Fibroblast of lung (primary cell): ENCODE measurements at regions not wholly inside any gene's neighbourhood (a gene's known extent, or its start where the extent isn't known, plus 50 kb on each side); places are given as distances from the start of the nearest gene placed in this dataset.

Source experiments
- DNase-seq, 2 donors: peaks; one replicate each; pipeline versions ENCODE4 v3.0.0 to v3.0.0-alpha.2; 2010; ENCODE audit warnings: low read depth in 2 of 2
- H2AFZ ChIP-seq: 2 replicates; pipeline ENCODE4 v1.5.1; 2012; ENCODE audit warnings: low read length, control low read depth, inconsistent platforms
- H3K27ac ChIP-seq: 2 replicates; pipeline ENCODE4 v1.5.1; 2011; ENCODE audit warnings: low read length, control low read depth; ENCODE audit not compliant: insufficient read depth
- H3K27me3 ChIP-seq: 2 replicates; pipeline ENCODE4 v1.5.1; 2011; ENCODE audit warnings: mild to moderate bottlenecking, low read length; ENCODE audit not compliant: control insufficient read depth, insufficient read depth
- H3K36me3 ChIP-seq: 2 replicates; pipeline ENCODE4 v1.5.1; 2011; ENCODE audit warnings: low read length; ENCODE audit not compliant: control insufficient read depth, insufficient read depth
- H3K4me1 ChIP-seq: 2 replicates; pipeline ENCODE4 v1.5.1; 2011; ENCODE audit warnings: low read length; ENCODE audit not compliant: control insufficient read depth, insufficient read depth; ENCODE audit errors: extremely low read depth
- H3K4me2 ChIP-seq: 2 replicates; pipeline ENCODE4 v1.5.1; 2011; ENCODE audit warnings: low read length, control low read depth; ENCODE audit not compliant: insufficient read depth; ENCODE audit errors: extremely low read depth
- H3K4me3 ChIP-seq, 4 experiments: fragments of 200-600 bp in 1 of 4; sonication (generic) in 1 of 4; replicated peaks in 1 of 4; 2 replicates each; pipeline ENCODE4 v1.5.1; 2011 to 2016; ENCODE audit warnings: low read length in 4 of 4, low read depth in 3 of 4, mild to moderate bottlenecking in 3 of 4, control low read depth in 2 of 4, inconsistent platforms in 1 of 4, mixed read lengths in 1 of 4; ENCODE audit not compliant: insufficient read depth in 1 of 4; ENCODE audit errors: control extremely low read depth in 1 of 4
- H3K79me2 ChIP-seq: 2 replicates; pipeline ENCODE4 v1.5.1; 2012; ENCODE audit warnings: mild to moderate bottlenecking, low read length, inconsistent platforms; ENCODE audit not compliant: control insufficient read depth, insufficient read depth
- H3K9ac ChIP-seq: 2 replicates; pipeline ENCODE4 v1.5.1; 2011; ENCODE audit warnings: mild to moderate bottlenecking, low read length, control low read depth; ENCODE audit not compliant: insufficient read depth
- H3K9me3 ChIP-seq: 2 replicates; pipeline ENCODE4 v1.5.1; 2012; ENCODE audit warnings: low read depth, low read length; ENCODE audit not compliant: control insufficient read depth, insufficient read depth
- H4K20me1 ChIP-seq: 2 replicates; pipeline ENCODE4 v1.5.1; 2011; ENCODE audit warnings: low read length; ENCODE audit not compliant: control insufficient read depth, insufficient read depth; ENCODE audit errors: extremely low read depth
- CTCF ChIP-seq, 2 donors: IDR thresholded peaks in 1 of 2; conservative IDR thresholded peaks in 1 of 2; 1 replicate in 1 of 2; 2 replicates in 1 of 2; pipeline ENCODE4 v1.5.1; 2011 to 2012; ENCODE audit warnings: low read length in 2 of 2, control low read depth in 1 of 2, inconsistent platforms in 1 of 2, low read depth in 1 of 2, mild to moderate bottlenecking in 1 of 2
- EZH2 ChIP-seq: IDR thresholded peaks from 2 replicates; pipeline ENCODE4 v1.5.1; 2012; ENCODE audit warnings: low read length, control low read depth, mild to moderate bottlenecking; ENCODE audit errors: missing control alignments

GRCh38 chr1:30536530-30536929, 186.9 kb downstream of the MATN1 start:
- Histone ChIP-seq H3K4me3 (no peak overlapping the region), H3K27ac (no peak overlapping the region)

GRCh38 chr1:30535595-30536325, 187.6 kb downstream of the MATN1 start:
- no peaks in the 10 kb centered on the region for H3K9me3 ChIP-seq
- no peaks in the 10 kb centered on the region for H4K20me1 ChIP-seq
- TF ChIP-seq CTCF (conservative IDR thresholded peaks at IDR 0.05 in 1 of 2, IDR thresholded peaks at IDR 0.05 in 1 of 2; ENCODE audit: low read depth in 1 of 2, low read length in 2 of 2) (no peak), EZH2 (no peak)
- no peaks in the 10 kb centered on the region for H3K27me3 ChIP-seq
- no peak for DNase-seq
- H3K9ac ChIP-seq, result no peak overlapping the region
- no peaks in the 10 kb centered on the region for H3K36me3 ChIP-seq
- no peak overlapping the region for H2AFZ ChIP-seq
- no peak overlapping the region for H3K4me2 ChIP-seq
- no peak overlapping the region for H3K27ac ChIP-seq
- no peaks in the 10 kb centered on the region for H3K4me1 ChIP-seq
- H3K4me3 ChIP-seq, result no peak overlapping the region
- H3K79me2 ChIP-seq, result no peaks in the 10 kb centered on the region

More at GRCh38 chr1:30536530-30536929, 186.9 kb downstream of the MATN1 start:
- no peak overlapping the region for H3K4me2 ChIP-seq
- H3K9me3 ChIP-seq, result no peaks in the 10 kb centered on the region
- H3K27me3 ChIP-seq, result no peaks in the 10 kb centered on the region
- no peak overlapping the region for H2AFZ ChIP-seq
- H3K79me2 ChIP-seq, result no peaks in the 10 kb centered on the region
- H3K4me1 ChIP-seq, result no peaks in the 10 kb centered on the region
- DNase-seq, result no peak
- H3K36me3 ChIP-seq, result no peaks in the 10 kb centered on the region
- TF ChIP-seq EZH2, result no peak
- TF ChIP-seq CTCF (conservative IDR thresholded peaks at IDR 0.05 in 1 of 2, IDR thresholded peaks at IDR 0.05 in 1 of 2; ENCODE audit: low read depth in 1 of 2, low read length in 2 of 2), result no peak
- H4K20me1 ChIP-seq, result no peaks in the 10 kb centered on the region
- no peak overlapping the region for H3K9ac ChIP-seq

- Histone ChIP-seq H3K9me3 (no peaks in the 10 kb centered on the region), H3K36me3 (no peaks in the 10 kb centered on the region), H2AFZ (no peak overlapping the region), H3K4me1 (no peaks in the 10 kb centered on the region), H4K20me1 (no peaks in the 10 kb centered on the region), H3K4me3 (no peak overlapping the region), H3K27ac (no peak overlapping the region), H3K79me2 (no peaks in the 10 kb centered on the region), H3K4me2 (no peak overlapping the region), H3K9ac (no peak overlapping the region), H3K27me3 (no peaks in the 10 kb centered on the region)
- TF ChIP-seq EZH2 (no peak), CTCF (conservative IDR thresholded peaks at IDR 0.05 in 1 of 2, IDR thresholded peaks at IDR 0.05 in 1 of 2; ENCODE audit: low read depth in 1 of 2, low read length in 2 of 2) (no peak)
- DNase-seq, result no peak
Observed at GRCh38 chr1:30534551-30534940, 188.8 kb downstream of the MATN1 start.
